ENCODE measurements at regions not wholly inside any gene's neighbourhood (a gene's known extent, or its start where the extent isn't known, plus 50 kb on each side); places are given as distances from the start of the nearest gene placed in this dataset.
A peak's percentile ranks its signal among the peaks of the same experiment; 100 is the strongest.
"Not testable (repeated sequence)": the region's sequence is repeated elsewhere in the genome, so short reads cannot be mapped to it uniquely, and the experiment has no call there.

DNA sequence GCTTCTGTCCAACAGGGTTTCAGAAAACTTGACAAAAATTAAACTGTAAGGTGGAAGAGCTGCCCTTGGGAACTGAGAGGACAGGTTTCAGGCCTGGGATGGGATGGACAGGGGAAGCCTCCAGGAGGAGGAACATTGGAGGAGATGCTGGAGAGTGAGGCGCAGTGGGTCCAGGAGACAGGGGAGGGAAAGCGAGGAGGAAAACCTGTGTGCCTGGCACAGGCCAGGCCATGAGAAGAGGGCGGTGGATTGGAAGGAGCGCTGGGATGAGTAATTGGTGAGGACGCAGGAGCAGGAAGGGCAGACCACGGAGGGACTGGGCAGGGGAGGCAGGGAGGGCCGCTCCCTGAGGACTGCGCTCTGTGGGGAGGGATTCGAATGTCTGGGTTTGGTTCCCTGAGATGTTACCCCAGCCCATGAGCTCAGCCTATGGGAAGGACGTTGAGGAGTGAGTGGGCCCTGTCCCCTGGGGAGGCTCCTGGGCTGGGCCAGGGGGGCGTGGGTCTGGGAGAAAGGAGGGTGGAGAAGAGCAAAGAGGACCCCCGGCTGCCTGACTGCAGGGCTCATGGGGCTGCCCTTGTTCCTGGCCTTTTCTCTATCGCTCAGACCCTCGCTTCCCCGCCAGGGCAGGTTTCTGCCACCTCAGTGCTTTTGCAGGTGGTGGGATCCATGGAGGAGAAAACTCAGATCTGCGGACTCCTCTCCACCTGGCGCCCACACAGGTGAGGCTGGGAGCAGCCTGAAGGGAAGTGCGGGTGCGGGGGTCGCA is 249.1 kb upstream of the NPAP1 start:
- H3K36me3 ChIP-seq (ENCODE audit: control insufficient read depth in 5 of 5, insufficient read depth in 5 of 5, low read length in 5 of 5); H3K27me3 ChIP-seq (ENCODE audit: control insufficient read depth in 5 of 5, insufficient read depth in 4 of 5, low read length in 5 of 5); H3K9me3 ChIP-seq (ENCODE audit: control insufficient read depth in 5 of 5, low read length in 5 of 5); H3K27ac ChIP-seq (ENCODE audit: low read depth, low read length); H3K9ac ChIP-seq (ENCODE audit: low read length in 5 of 5); H3K4me1 ChIP-seq (ENCODE audit: control insufficient read depth in 5 of 5, insufficient read depth in 5 of 5, low read length in 5 of 5): not testable (repeated sequence)
- H3K4me3 ChIP-seq (ENCODE audit: low read depth in 1 of 5, low read length in 5 of 5): peak overlapping the region in 1 of 5 donors; percentile 30

DNA sequence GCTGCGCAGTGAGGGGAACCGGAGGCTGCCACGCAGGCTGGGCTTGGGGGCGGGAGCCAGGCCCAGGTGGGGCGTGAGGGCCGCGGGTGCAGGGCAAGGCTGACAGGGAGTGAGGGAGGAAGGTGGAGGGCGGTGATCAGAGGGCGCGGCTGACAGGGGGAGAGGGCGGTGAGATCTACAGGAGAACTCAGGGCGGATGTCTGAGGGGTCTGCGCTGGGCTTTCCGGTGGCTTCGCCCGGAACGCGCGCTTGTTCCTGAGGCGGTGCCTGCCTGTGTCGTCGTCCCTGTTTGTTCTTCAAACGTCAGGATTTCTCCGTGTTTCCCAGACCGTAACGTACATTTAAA is 248.5 kb upstream of the NPAP1 start:
- not testable (repeated sequence) for H3K36me3 ChIP-seq (ENCODE audit: control insufficient read depth in 5 of 5, insufficient read depth in 5 of 5, low read length in 5 of 5); H3K4me1 ChIP-seq (ENCODE audit: control insufficient read depth in 5 of 5, insufficient read depth in 5 of 5, low read length in 5 of 5); H3K9ac ChIP-seq (ENCODE audit: low read length in 5 of 5); H3K9me3 ChIP-seq (ENCODE audit: control insufficient read depth in 5 of 5, low read length in 5 of 5); H3K27ac ChIP-seq (ENCODE audit: low read depth, low read length); H3K27me3 ChIP-seq (ENCODE audit: control insufficient read depth in 5 of 5, insufficient read depth in 4 of 5, low read length in 5 of 5)
- H3K4me3 ChIP-seq (ENCODE audit: low read depth in 1 of 5, low read length in 5 of 5): peak overlapping the region in 1 of 5 donors; percentile 30

DNA sequence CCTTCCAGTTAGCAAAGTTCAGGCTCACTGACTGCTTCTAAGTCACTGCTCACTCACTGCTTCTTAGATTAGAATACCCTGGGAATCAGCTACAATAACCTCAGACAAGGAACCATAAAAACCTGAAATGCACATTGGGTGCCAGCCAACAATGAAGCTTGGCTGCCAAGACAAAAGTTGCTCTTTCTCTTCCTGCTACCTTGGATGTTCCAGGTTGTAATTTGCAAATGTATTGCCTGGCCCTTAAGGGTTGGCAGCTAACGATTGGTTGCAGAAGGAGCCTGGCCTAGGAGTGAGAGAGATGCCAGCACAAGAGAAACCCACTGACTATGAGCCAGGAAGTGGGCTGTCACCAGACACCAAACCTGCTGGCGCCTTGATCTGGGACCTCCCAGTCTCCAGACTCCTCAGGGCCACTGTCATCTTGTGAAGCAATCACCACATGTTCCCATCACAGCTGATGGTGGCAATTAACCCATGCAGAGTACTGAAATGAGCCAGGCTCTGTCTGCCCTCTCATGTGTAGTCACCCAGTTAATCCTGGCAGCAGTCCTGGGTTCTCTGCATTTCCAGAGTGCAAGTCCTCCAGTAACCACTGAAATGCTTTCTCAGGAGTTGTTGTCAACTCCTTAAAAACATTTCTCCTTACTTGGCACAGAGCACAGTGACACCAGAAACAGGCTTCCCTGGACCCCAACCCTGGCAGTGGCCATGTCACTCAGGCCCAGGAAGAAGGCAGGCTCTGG is 240.3 kb upstream of the NPAP1 start:
- not testable (repeated sequence) for H3K9me3 ChIP-seq (ENCODE audit: control insufficient read depth in 5 of 5, low read length in 5 of 5); H3K27ac ChIP-seq (ENCODE audit: low read depth, low read length); H3K27me3 ChIP-seq (ENCODE audit: control insufficient read depth in 5 of 5, insufficient read depth in 4 of 5, low read length in 5 of 5); H3K4me3 ChIP-seq (ENCODE audit: low read depth in 1 of 5, low read length in 5 of 5); H3K4me1 ChIP-seq (ENCODE audit: control insufficient read depth in 5 of 5, insufficient read depth in 5 of 5, low read length in 5 of 5); H3K36me3 ChIP-seq (ENCODE audit: control insufficient read depth in 5 of 5, insufficient read depth in 5 of 5, low read length in 5 of 5); H3K9ac ChIP-seq (ENCODE audit: low read length in 5 of 5)

DNA sequence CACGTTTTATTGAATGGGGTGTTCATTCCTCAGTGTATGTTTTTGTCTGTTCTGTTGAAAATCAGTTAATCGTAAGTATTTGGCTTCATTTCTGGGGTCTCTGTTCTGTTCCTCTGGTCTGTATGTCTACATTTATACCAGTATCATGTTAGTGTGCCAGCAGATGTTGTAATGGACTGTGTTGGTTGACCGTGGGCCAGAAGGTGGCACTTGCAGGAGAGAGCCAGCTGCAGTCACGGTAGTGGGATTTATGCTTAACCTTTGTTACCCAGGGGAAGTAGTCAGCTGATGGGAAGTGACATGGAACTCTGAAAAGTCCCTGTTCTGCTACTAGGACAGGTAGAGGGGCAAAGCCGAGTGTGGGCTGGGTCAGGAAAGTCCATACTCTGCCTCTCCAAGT is 238.3 kb upstream of the NPAP1 start:
- H3K4me1 ChIP-seq (ENCODE audit: control insufficient read depth in 5 of 5, insufficient read depth in 5 of 5, low read length in 5 of 5); H3K27me3 ChIP-seq (ENCODE audit: control insufficient read depth in 5 of 5, insufficient read depth in 4 of 5, low read length in 5 of 5); H3K9me3 ChIP-seq (ENCODE audit: control insufficient read depth in 5 of 5, low read length in 5 of 5); H3K36me3 ChIP-seq (ENCODE audit: control insufficient read depth in 5 of 5, insufficient read depth in 5 of 5, low read length in 5 of 5); H3K27ac ChIP-seq (ENCODE audit: low read depth, low read length); H3K9ac ChIP-seq (ENCODE audit: low read length in 5 of 5); H3K4me3 ChIP-seq (ENCODE audit: low read depth in 1 of 5, low read length in 5 of 5): not testable (repeated sequence)

DNA sequence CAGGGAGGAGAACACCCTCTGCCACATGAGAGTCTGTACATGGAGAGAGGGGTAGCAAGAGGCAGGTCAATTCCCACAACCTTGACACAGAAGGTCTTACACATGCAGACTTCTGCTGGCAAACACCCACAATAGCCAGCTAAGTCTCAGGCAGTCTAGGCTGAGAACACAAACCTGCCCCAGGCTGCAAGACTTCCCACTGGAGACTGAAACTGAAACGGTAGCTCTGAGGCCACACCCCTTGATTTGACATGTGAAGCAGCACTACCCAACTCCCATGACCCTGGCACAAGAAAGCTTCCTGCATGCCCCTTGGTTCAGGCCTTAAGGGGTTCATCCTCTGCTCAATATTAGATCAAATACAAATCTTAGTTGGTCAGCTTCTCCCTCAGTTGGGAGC is 237.8 kb upstream of the NPAP1 start:
- not testable (repeated sequence) for H3K9me3 ChIP-seq (ENCODE audit: control insufficient read depth in 5 of 5, low read length in 5 of 5); H3K4me1 ChIP-seq (ENCODE audit: control insufficient read depth in 5 of 5, insufficient read depth in 5 of 5, low read length in 5 of 5); H3K27me3 ChIP-seq (ENCODE audit: control insufficient read depth in 5 of 5, insufficient read depth in 4 of 5, low read length in 5 of 5); H3K27ac ChIP-seq (ENCODE audit: low read depth, low read length); H3K9ac ChIP-seq (ENCODE audit: low read length in 5 of 5); H3K36me3 ChIP-seq (ENCODE audit: control insufficient read depth in 5 of 5, insufficient read depth in 5 of 5, low read length in 5 of 5); H3K4me3 ChIP-seq (ENCODE audit: low read depth in 1 of 5, low read length in 5 of 5)

DNA sequence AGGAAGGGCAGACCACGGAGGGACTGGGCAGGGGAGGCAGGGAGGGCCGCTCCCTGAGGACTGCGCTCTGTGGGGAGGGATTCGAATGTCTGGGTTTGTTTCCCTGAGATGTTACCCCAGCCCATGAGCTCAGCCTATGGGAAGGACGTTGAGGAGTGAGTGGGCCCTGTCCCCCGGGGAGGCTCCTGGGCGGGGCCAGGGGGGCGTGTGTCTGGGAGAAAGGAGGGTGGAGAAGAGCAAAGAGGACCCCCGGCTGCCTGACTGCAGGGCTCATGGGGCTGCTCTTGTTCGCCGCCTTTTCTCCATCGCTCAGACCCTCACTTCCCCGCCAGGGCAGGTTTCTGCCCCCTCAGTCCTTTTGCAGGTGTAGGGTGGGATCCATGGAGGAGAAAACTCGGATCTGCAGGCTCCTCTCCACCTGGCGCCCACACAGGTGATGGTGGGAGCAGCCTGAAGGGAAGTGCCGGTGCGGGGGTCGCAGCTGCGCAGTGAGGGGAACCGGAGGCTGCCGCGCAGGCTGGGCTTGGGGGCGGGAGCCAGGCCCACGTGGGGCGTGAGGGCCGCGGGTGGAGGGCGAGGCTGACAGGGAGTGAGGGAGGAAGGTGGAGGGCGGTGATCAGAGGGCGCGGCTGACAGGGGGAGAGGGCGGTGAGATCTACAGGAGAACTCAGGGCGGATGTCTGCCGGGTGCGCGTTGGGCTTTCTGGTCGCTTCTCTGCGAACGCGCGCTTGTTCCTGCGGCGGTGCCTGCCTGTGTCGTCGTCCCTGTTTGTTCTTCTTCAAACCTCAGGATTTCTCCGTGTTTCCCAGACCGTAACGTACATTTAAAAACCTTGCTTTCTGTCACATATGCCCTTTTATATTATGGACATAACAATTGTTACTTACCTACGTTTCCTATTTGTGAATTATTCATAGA is 198.2 kb upstream of the NPAP1 start:
- H3K27me3 ChIP-seq (ENCODE audit: control insufficient read depth in 5 of 5, insufficient read depth in 4 of 5, low read length in 5 of 5); H3K27ac ChIP-seq (ENCODE audit: low read depth, low read length); H3K4me3 ChIP-seq (ENCODE audit: low read depth in 1 of 5, low read length in 5 of 5); H3K4me1 ChIP-seq (ENCODE audit: control insufficient read depth in 5 of 5, insufficient read depth in 5 of 5, low read length in 5 of 5); H3K36me3 ChIP-seq (ENCODE audit: control insufficient read depth in 5 of 5, insufficient read depth in 5 of 5, low read length in 5 of 5); H3K9me3 ChIP-seq (ENCODE audit: control insufficient read depth in 5 of 5, low read length in 5 of 5); H3K9ac ChIP-seq (ENCODE audit: low read length in 5 of 5): not testable (repeated sequence)

DNA sequence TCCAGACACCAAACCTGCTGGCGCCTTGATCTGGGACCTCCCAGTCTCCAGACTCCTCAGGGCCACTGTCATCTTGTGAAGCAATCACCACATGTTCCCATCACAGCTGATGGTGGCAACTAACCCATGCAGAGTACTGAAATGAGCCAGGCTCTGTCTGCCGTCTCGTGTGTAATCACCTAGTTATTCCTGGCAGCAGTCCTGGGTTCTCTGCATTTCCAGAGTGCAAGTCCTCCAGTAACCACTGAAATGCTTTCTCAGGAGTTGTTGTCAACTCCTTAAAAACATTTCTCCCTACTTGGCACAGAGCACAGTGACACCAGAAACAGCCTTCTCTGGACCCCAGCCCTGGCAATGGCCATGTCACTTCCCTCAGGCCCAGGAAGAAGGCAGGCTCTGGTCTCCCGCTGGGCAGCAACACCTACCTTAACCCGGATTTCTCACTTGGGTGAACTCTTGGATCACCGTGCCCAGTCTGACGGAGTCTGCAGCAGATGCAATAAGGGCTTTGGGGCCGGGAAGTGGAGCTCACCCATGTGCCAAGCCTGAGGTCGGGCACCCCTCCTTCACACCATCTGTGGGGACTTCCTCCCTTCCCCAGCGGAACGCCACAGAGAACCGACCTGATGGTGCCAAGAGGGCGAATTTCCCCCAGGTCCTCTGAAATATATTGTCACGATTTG is 189.5 kb upstream of the NPAP1 start:
- H3K27ac ChIP-seq (ENCODE audit: low read depth, low read length); H3K36me3 ChIP-seq (ENCODE audit: control insufficient read depth in 5 of 5, insufficient read depth in 5 of 5, low read length in 5 of 5); H3K9me3 ChIP-seq (ENCODE audit: control insufficient read depth in 5 of 5, low read length in 5 of 5); H3K4me3 ChIP-seq (ENCODE audit: low read depth in 1 of 5, low read length in 5 of 5); H3K9ac ChIP-seq (ENCODE audit: low read length in 5 of 5); H3K4me1 ChIP-seq (ENCODE audit: control insufficient read depth in 5 of 5, insufficient read depth in 5 of 5, low read length in 5 of 5); H3K27me3 ChIP-seq (ENCODE audit: control insufficient read depth in 5 of 5, insufficient read depth in 4 of 5, low read length in 5 of 5): not testable (repeated sequence)

DNA sequence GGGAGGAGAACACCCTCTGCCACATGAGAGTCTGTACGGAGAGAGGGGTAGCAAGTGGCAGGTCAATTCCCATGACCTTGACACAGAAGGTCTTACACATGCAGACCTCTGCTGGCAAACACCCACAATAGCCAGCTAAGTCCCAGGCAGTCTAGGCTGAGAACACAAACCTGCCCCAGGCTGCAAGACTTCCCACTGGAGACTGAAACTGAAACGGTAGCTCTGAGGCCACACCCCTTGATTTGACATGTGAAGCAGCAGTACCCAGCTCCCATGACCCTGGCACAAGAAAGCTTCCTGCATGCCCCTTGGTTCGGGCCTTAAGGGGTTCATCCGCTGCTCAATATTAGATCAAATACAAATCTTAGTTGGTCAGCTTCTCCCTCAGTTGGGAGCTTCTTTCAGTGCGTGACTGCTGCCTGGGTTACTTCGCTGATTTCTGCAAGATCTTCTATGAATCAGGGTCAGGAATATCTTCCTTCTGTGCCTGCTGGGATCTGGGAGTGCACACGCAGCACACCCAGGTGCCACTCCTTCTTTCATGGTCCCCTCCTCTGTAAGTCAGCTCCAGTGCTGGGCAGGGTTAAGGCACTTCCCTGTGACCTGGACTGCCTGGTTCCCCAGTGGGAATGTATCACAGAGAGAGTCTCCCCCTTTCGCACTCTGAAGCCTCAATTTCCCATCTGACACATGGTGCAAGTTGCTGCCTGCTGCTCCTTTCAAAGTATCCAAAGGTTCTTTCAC is 187.2 kb upstream of the NPAP1 start:
- not testable (repeated sequence) for H3K4me3 ChIP-seq (ENCODE audit: low read depth in 1 of 5, low read length in 5 of 5); H3K27ac ChIP-seq (ENCODE audit: low read depth, low read length); H3K9me3 ChIP-seq (ENCODE audit: control insufficient read depth in 5 of 5, low read length in 5 of 5); H3K9ac ChIP-seq (ENCODE audit: low read length in 5 of 5); H3K36me3 ChIP-seq (ENCODE audit: control insufficient read depth in 5 of 5, insufficient read depth in 5 of 5, low read length in 5 of 5); H3K4me1 ChIP-seq (ENCODE audit: control insufficient read depth in 5 of 5, insufficient read depth in 5 of 5, low read length in 5 of 5); H3K27me3 ChIP-seq (ENCODE audit: control insufficient read depth in 5 of 5, insufficient read depth in 4 of 5, low read length in 5 of 5)

DNA sequence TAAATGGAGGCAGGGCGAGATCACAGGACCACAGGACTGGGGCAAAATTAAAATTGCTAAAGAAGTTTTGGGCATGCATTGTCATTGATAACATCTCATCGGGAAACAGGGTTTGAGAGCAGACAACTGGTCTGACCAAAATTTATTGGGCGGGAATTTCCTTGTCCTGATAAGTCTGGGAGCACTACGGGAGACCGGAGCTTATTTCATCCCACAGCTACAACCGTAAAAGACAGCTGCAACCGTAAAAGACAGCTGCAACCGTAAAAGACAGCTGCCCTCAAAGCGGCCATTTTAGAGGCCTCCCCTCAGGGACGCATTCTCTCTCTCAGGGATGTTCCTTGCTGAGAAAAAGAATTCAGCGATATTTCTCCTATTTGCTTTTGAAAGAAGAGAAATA is 170.4 kb upstream of the NPAP1 start:
- not testable (repeated sequence) for H3K9me3 ChIP-seq (ENCODE audit: control insufficient read depth in 5 of 5, low read length in 5 of 5); H3K9ac ChIP-seq (ENCODE audit: low read length in 5 of 5); H3K27ac ChIP-seq (ENCODE audit: low read depth, low read length); H3K4me3 ChIP-seq (ENCODE audit: low read depth in 1 of 5, low read length in 5 of 5); H3K36me3 ChIP-seq (ENCODE audit: control insufficient read depth in 5 of 5, insufficient read depth in 5 of 5, low read length in 5 of 5); H3K4me1 ChIP-seq (ENCODE audit: control insufficient read depth in 5 of 5, insufficient read depth in 5 of 5, low read length in 5 of 5); H3K27me3 ChIP-seq (ENCODE audit: control insufficient read depth in 5 of 5, insufficient read depth in 4 of 5, low read length in 5 of 5)
